K562 (cell line): ENCODE measurements at regions not wholly inside any gene's neighbourhood (a gene's known extent, or its start where the extent isn't known, plus 50 kb on each side); places are given as distances from the start of the nearest gene placed in this dataset.

Source experiments
- ATAC-seq: fragments of 200-7000 bp; cut with Tn5 transposase; 3 replicates; pipeline ENCODE4 v1.9.1; 2020; ENCODE audit warnings: moderate library complexity
- BruUV-seq: library from RNA; stranded (reverse); fragments of 400-500 nt; replicated peaks from 2 replicates; lab custom pipeline; 2021; lab: Mats Ljungman, UMichigan
- CTCF ChIA-PET: fragments of 300-600 bp; formaldehyde crosslinking; extraction: SDS; loops from one replicate; lab custom pipeline; 2021; ENCODE audit warnings: low intra/inter-chr PET ratio; lab: Yijun Ruan, JAX
- POLR2A ChIA-PET: fragments of 300-600, 350-650 bp; sonication (Branson Sonifier 250); formaldehyde crosslinking; extraction: SDS; loops from one replicate; lab custom pipeline; 2021; ENCODE audit warnings: antibody characterized with exemption, inconsistent platforms; lab: Yijun Ruan, JAX
- DNase-seq, 4 experiments: peaks; one replicate each; pipeline versions ENCODE4 v3.0.0 to v3.0.0-alpha.2; 2011 to 2018; ENCODE audit warnings: low spot score in 3 of 4, mixed read lengths in 3 of 4; ENCODE audit errors: extremely low read depth in 1 of 4
- FAIRE-seq: peaks from 2 replicates; lab custom pipeline; 2011; peaks lifted over from hg19 to GRCh38; lab: Jason Lieb, UNC
- H2AFZ ChIP-seq: 2 replicates; pipeline ENCODE4 v1.6.0; 2011; ENCODE audit warnings: low read depth, low read length, control low read depth, inconsistent platforms
- H3K27ac ChIP-seq: fragments of 200-600 bp; 3 replicates; pipeline ENCODE4 v1.8.0; 2011; ENCODE audit warnings: low read depth, mild to moderate bottlenecking, control low read depth, inconsistent platforms, low read length, moderate library complexity, mixed read lengths; ENCODE audit errors: extremely low read depth
- H3K27me3 ChIP-seq, 2 experiments: fragments of 300-600 bp in 1 of 2; 2 replicates in 1 of 2; 3 replicates in 1 of 2; pipeline versions ENCODE4 v1.6.0 to v1.8.0; 2011; ENCODE audit warnings: inconsistent platforms in 2 of 2, low read length in 2 of 2, mild to moderate bottlenecking in 1 of 2, mixed read lengths in 1 of 2, moderate library complexity in 1 of 2; ENCODE audit not compliant: control insufficient read depth in 2 of 2, insufficient read depth in 2 of 2
- H3K36me3 ChIP-seq: fragments of 300-600 bp; 3 replicates; pipeline ENCODE4 v1.8.0; 2011; ENCODE audit warnings: mild to moderate bottlenecking, low read length, inconsistent platforms; ENCODE audit not compliant: control insufficient read depth, insufficient read depth
- H3K4me1 ChIP-seq, 2 experiments: fragments of 200-600 bp in 1 of 2; replicated peaks in 1 of 2; 2 replicates in 1 of 2; 3 replicates in 1 of 2; pipeline versions ENCODE4 v1.5.1 to v1.8.0; 2011; ENCODE audit warnings: inconsistent platforms in 2 of 2, low read length in 2 of 2, mild to moderate bottlenecking in 1 of 2, mixed read lengths in 1 of 2, moderate library complexity in 1 of 2; ENCODE audit not compliant: control insufficient read depth in 2 of 2, insufficient read depth in 2 of 2
- H3K4me2 ChIP-seq: 2 replicates; pipeline ENCODE4 v1.6.1; 2011; ENCODE audit warnings: low read length, control low read depth, inconsistent platforms, mixed read lengths; ENCODE audit not compliant: insufficient read depth
- H3K4me3 ChIP-seq: fragments of 200-600 bp; sonication (generic), shearing (Covaris generic); 2 replicates; pipeline ENCODE4 v1.5.1; 2016; ENCODE audit warnings: control low read depth, inconsistent platforms
- H3K79me2 ChIP-seq: fragments of 200-600 bp; 3 replicates; pipeline ENCODE4 v1.8.0; 2011; ENCODE audit warnings: low read length, inconsistent platforms; ENCODE audit not compliant: control insufficient read depth, insufficient read depth
- H3K9ac ChIP-seq, 2 experiments: 2 replicates each; pipeline versions ENCODE4 v1.6.0 to v1.6.1; 2011; ENCODE audit warnings: low read depth in 2 of 2, low read length in 2 of 2, control low read depth in 1 of 2, inconsistent platforms in 1 of 2, mild to moderate bottlenecking in 1 of 2, mixed read lengths in 1 of 2; ENCODE audit not compliant: insufficient read depth in 1 of 2
- H3K9me1 ChIP-seq: one replicate; pipeline ENCODE4 v1.6.0; 2011; ENCODE audit warnings: inconsistent platforms, mild to moderate bottlenecking, low read length, moderate library complexity; ENCODE audit not compliant: control insufficient read depth, insufficient read depth
- H3K9me3 ChIP-seq: replicated peaks from 2 replicates; pipeline ENCODE4 v1.5.1; 2011; ENCODE audit warnings: low read depth, low read length, inconsistent platforms; ENCODE audit not compliant: control insufficient read depth, insufficient read depth
- H4K20me1 ChIP-seq: replicated peaks from 2 replicates; pipeline ENCODE4 v1.6.1; 2011; ENCODE audit warnings: low read length, inconsistent platforms, mixed read lengths; ENCODE audit not compliant: control insufficient read depth, insufficient read depth
- CBX3 ChIP-seq, 2 experiments: IDR thresholded peaks; 1 replicate in 1 of 2; 2 replicates in 1 of 2; pipeline ENCODE4 v1.6.1; 2012; ENCODE audit warnings: inconsistent platforms in 2 of 2, low read length in 2 of 2, borderline replicate concordance in 1 of 2, control low read depth in 1 of 2
- EP400 ChIP-seq: fragments of 450-650 bp; IDR thresholded peaks from 2 replicates; pipeline ENCODE4 v1.6.1; 2017; ENCODE audit warnings: antibody characterized with exemption, mild to moderate bottlenecking, moderate library complexity
- MEF2A ChIP-seq: IDR thresholded peaks from 2 replicates; pipeline ENCODE4 v1.6.1; 2011; ENCODE audit warnings: low read depth, mild to moderate bottlenecking, low read length, moderate library complexity; ENCODE audit not compliant: control insufficient read depth
- XRCC4 ChIP-seq: IDR thresholded peaks from one replicate; pipeline ENCODE4 v1.6.1; 2011; ENCODE audit not compliant: insufficient read depth, insufficient read length; ENCODE audit errors: extremely low read depth
- WGBS: fragments of 100-300 bp; shearing (Covaris generic); methylation state at CpG from one replicate; pipeline ENCODE4 v1.1.6; 2016; ENCODE audit warnings: low coverage, mixed read lengths; ENCODE audit not compliant: insufficient coverage; ENCODE audit errors: missing lambda C conversion rate; 5-methylcytosine and 5-hydroxymethylcytosine counted together
- in situ Hi-C: fragments of 300-500 bp; cut with MboI; formaldehyde crosslinking; loops from 4 replicates; pipeline ENCODE4 v1.15.0; 2018; ENCODE audit warnings: inconsistent platforms, mixed read lengths
- intact Hi-C: fragments of 100-400 bp; cut with micrococcal nuclease; formaldehyde crosslinking; loops from 2 replicates; pipeline ENCODE4 v1.14.2; 2022
- TF ChIP-seq, protein P1 (sequence below): sonication (generic); formaldehyde crosslinking; IDR thresholded peaks from 2 replicates; pipeline ENCODE4 v1.8.0; 2022; ENCODE audit warnings: mild to moderate bottlenecking, missing genetic modification reagents

DNA sequence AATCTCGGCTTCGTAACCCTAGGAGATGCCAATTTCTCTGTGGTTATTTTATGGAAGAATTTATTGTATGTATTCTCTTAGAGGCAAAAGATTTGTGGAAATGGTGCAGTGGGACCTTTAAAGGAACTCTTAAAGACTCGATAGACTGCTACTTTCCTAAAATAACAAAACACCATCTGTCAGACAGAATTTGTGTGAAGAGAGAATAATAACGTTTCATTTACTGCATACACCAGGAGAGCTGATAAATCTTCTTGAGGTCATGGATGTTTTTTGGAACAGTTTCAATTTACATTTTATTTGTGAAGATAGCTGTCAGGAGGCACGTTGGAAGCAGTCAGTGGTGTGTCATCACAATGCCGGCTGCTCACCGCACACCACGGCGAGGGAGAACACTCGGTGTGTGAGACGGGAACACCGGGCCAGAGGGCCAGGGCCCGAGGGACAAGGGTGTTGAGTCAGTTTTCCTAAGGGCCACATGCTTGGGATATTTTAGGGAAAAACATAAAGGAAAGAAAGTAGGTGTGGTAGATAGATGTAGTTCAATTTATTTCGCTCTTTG, 1681.0 kb upstream of the DDX18 start:
- H4K20me1 ChIP-seq = no peaks in the 10 kb centered on the region
- no peaks in the 10 kb centered on the region for H3K4me1 ChIP-seq
- ChIA-PET CTCF (no interaction called here), POLR2A (no interaction called here)
- no peak for TF ChIP-seq CBX3 (IDR thresholded peaks at IDR 0.05; ENCODE audit: borderline replicate concordance in 1 of 2, low read length in 2 of 2)
- no peak for TF ChIP-seq MEF2A
- TF ChIP-seq XRCC4 = no peak
- no peak for TF ChIP-seq EP400
- TF ChIP-seq, protein P1, sequence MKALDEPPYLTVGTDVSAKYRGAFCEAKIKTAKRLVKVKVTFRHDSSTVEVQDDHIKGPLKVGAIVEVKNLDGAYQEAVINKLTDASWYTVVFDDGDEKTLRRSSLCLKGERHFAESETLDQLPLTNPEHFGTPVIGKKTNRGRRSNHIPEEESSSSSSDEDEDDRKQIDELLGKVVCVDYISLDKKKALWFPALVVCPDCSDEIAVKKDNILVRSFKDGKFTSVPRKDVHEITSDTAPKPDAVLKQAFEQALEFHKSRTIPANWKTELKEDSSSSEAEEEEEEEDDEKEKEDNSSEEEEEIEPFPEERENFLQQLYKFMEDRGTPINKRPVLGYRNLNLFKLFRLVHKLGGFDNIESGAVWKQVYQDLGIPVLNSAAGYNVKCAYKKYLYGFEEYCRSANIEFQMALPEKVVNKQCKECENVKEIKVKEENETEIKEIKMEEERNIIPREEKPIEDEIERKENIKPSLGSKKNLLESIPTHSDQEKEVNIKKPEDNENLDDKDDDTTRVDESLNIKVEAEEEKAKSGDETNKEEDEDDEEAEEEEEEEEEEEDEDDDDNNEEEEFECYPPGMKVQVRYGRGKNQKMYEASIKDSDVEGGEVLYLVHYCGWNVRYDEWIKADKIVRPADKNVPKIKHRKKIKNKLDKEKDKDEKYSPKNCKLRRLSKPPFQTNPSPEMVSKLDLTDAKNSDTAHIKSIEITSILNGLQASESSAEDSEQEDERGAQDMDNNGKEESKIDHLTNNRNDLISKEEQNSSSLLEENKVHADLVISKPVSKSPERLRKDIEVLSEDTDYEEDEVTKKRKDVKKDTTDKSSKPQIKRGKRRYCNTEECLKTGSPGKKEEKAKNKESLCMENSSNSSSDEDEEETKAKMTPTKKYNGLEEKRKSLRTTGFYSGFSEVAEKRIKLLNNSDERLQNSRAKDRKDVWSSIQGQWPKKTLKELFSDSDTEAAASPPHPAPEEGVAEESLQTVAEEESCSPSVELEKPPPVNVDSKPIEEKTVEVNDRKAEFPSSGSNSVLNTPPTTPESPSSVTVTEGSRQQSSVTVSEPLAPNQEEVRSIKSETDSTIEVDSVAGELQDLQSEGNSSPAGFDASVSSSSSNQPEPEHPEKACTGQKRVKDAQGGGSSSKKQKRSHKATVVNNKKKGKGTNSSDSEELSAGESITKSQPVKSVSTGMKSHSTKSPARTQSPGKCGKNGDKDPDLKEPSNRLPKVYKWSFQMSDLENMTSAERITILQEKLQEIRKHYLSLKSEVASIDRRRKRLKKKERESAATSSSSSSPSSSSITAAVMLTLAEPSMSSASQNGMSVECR (CRISPR knock-in tag) = no peak
- no peak overlapping the region for H3K4me2 ChIP-seq
- no peaks in the 10 kb centered on the region for H3K36me3 ChIP-seq
- DNase-seq (no peak), FAIRE-seq (no peak), ATAC-seq (no peak)
- no peaks in the 10 kb centered on the region for H3K27me3 ChIP-seq
- no peaks in the 10 kb centered on the region for H3K9me3 ChIP-seq
- no peaks in the 10 kb centered on the region for H3K9me1 ChIP-seq
- no peak overlapping the region for H2AFZ ChIP-seq
- BruUV-seq = no TSS peak
- intact Hi-C loops (no loop called here), in situ Hi-C loops (no loop called here)
- 2% methylated on average over 14 of the region's 14 CpGs for WGBS
- no peak overlapping the region for H3K4me3 ChIP-seq
- H3K27ac ChIP-seq = no peak overlapping the region
- H3K79me2 ChIP-seq = no peaks in the 10 kb centered on the region
- H3K9ac ChIP-seq = no peak overlapping the region
